ENCODE measurements at regions not wholly inside any gene's neighbourhood (a gene's known extent, or its start where the extent isn't known, plus 50 kb on each side); places are given as distances from the start of the nearest gene placed in this dataset.
A peak's percentile ranks its signal among the peaks of the same experiment; 100 is the strongest.
"Not testable (repeated sequence)": the region's sequence is repeated elsewhere in the genome, so short reads cannot be mapped to it uniquely, and the experiment has no call there.

GRCh38 chr20:48440916-48441315 lies 386.9 kb downstream of the PREX1 start:
- DNase-seq (ENCODE audit: low read depth, low spot score): no peak

- DNase-seq (ENCODE audit: low read depth, low spot score): not testable (repeated sequence)
Observed at GRCh38 chr20:48440261-48440660, 387.5 kb downstream of the PREX1 start.

GRCh38 chr20:48437146-48437545 lies 390.7 kb downstream of the PREX1 start:
- DNase-seq (ENCODE audit: low read depth, low spot score): no peak

- DNase-seq (ENCODE audit: low read depth, low spot score): not testable (repeated sequence)
Observed at GRCh38 chr20:48436609-48437008, 391.2 kb downstream of the PREX1 start.

GRCh38 chr20:48433178-48433577 lies 394.6 kb downstream of the PREX1 start:
- no peak for DNase-seq (ENCODE audit: low read depth, low spot score)

GRCh38 chr20:48432494-48432832 lies 395.3 kb downstream of the PREX1 start:
- no peak for DNase-seq (ENCODE audit: low read depth, low spot score)

- no peak for DNase-seq (ENCODE audit: low read depth, low spot score)
Observed at GRCh38 chr20:48431653-48432493, 395.9 kb downstream of the PREX1 start.

- no peak for DNase-seq (ENCODE audit: low read depth, low spot score)
Observed at GRCh38 chr20:48426630-48427029, 401.2 kb downstream of the PREX1 start.

- no peak for DNase-seq (ENCODE audit: low read depth, low spot score)
Observed at GRCh38 chr20:48425817-48426612, 401.8 kb downstream of the PREX1 start.

- DNase-seq (ENCODE audit: low read depth, low spot score): no peak
Observed at GRCh38 chr20:48425321-48425720, 402.5 kb downstream of the PREX1 start.

GRCh38 chr20:48422242-48422960 lies 405.4 kb downstream of the PREX1 start:
- DNase-seq (ENCODE audit: low read depth, low spot score): no peak

GRCh38 chr20:48421547-48421946 lies 406.3 kb downstream of the PREX1 start:
- no peak for DNase-seq (ENCODE audit: low read depth, low spot score)

- DNase-seq (ENCODE audit: low read depth, low spot score): no peak
Observed at GRCh38 chr20:48420176-48420575, 407.6 kb downstream of the PREX1 start.

- no peak for DNase-seq (ENCODE audit: low read depth, low spot score)
Observed at GRCh38 chr20:48419173-48419572, 408.6 kb downstream of the PREX1 start.

- DNase-seq (ENCODE audit: low read depth, low spot score): no peak
Observed at GRCh38 chr20:48416002-48416401, 411.8 kb downstream of the PREX1 start.

- no peak for DNase-seq (ENCODE audit: low read depth, low spot score)
Observed at GRCh38 chr20:48414786-48415185, 413.0 kb downstream of the PREX1 start.

GRCh38 chr20:48411919-48412522 lies 415.8 kb downstream of the PREX1 start:
- DNase-seq (ENCODE audit: low read depth, low spot score): no peak

- DNase-seq (ENCODE audit: low read depth, low spot score): no peak
Observed at GRCh38 chr20:48411245-48411644, 416.6 kb downstream of the PREX1 start.

- no peak for DNase-seq (ENCODE audit: low read depth, low spot score)
Observed at GRCh38 chr20:48409055-48409615, 418.7 kb downstream of the PREX1 start.

- DNase-seq (ENCODE audit: low read depth, low spot score): no peak
Observed at GRCh38 chr20:48407710-48408109, 420.1 kb downstream of the PREX1 start.

- DNase-seq (ENCODE audit: low read depth, low spot score): peak; percentile 23
Observed at GRCh38 chr20:48406912-48407340, 420.9 kb downstream of the PREX1 start.
